ENCODE measurements at regions not wholly inside any gene's neighbourhood (a gene's known extent, or its start where the extent isn't known, plus 50 kb on each side); places are given as distances from the start of the nearest gene placed in this dataset.

DNA sequence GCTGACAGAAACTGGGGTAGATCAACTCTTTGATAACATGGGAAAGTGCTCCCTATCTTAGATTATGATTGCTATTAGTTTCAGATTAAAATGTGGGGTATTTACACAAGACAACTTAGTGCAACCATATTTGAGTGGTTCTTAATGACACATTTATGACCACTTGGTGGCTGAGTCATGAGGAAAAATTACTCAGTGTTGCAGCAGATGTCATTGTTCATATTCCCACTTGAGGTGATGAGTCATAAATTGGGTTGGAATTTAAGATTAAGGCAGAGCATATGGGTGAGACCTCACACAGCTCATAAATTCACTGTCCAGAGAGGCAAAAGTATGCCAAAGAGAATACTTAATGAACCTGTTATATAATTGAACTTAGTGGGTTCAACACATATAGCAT lies 408.3 kb downstream of the DMRT2 start:
- Histone ChIP-seq H3K36me3 (no peaks in the 10 kb centered on the region), H3K27ac (no peak overlapping the region), H3K4me1 (no peaks in the 10 kb centered on the region), H3K27me3 (no peaks in the 10 kb centered on the region), H3K4me3 (no peak overlapping the region), H3K9me3 (no peaks in the 10 kb centered on the region)
- DNase-seq: no peak
- peak in 1 of 4 donors; percentile 41 for TF ChIP-seq EP300 (IDR thresholded peaks at IDR 0.05)
- TF ChIP-seq POLR2AphosphoS5 (IDR thresholded peaks at IDR 0.05): peak in 1 of 2 donors; percentile 47
- TF ChIP-seq, protein P1, sequence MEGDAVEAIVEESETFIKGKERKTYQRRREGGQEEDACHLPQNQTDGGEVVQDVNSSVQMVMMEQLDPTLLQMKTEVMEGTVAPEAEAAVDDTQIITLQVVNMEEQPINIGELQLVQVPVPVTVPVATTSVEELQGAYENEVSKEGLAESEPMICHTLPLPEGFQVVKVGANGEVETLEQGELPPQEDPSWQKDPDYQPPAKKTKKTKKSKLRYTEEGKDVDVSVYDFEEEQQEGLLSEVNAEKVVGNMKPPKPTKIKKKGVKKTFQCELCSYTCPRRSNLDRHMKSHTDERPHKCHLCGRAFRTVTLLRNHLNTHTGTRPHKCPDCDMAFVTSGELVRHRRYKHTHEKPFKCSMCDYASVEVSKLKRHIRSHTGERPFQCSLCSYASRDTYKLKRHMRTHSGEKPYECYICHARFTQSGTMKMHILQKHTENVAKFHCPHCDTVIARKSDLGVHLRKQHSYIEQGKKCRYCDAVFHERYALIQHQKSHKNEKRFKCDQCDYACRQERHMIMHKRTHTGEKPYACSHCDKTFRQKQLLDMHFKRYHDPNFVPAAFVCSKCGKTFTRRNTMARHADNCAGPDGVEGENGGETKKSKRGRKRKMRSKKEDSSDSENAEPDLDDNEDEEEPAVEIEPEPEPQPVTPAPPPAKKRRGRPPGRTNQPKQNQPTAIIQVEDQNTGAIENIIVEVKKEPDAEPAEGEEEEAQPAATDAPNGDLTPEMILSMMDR (IDR thresholded peaks at IDR 0.05): no peak
- no peak for TF ChIP-seq POLR2A (IDR thresholded peaks at IDR 0.05)
- ATAC-seq (ENCODE audit: low FRiP score in 2 of 2): peak; percentile 54 to 58

DNA sequence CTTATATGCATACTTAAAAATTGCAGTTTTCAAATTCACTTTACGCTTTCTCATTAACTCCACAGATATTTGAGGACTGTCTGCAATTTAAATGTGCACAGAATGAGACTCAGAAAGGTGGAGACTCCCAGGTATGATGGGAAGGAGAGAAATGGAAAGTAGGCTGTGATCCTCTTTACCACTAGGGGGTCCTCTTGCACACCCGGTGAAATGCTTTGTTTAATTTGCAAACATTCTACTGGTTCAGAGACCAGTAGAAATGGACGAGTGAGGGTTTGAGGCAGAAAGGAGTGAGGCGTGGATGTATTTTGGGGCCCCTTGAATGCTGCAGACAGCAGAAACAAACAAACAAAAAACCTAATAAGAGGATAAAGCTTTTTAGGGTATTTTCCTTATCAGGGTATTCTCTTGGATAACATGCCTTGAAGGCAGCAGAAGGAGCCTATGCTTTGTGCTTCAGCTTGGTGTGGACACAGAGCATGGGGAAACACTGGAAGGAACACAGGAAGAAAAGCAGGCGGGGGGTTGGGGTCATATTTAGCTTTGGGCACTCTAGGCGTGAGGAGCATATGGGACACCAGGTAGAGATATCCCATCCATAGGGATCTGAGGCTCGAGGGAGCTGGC lies 410.1 kb downstream of the DMRT2 start:
- H3K4me1 ChIP-seq: no peaks in the 10 kb centered on the region
- H3K4me3 ChIP-seq: no peak overlapping the region
- no peak for ATAC-seq (ENCODE audit: low FRiP score in 2 of 2)
- H3K36me3 ChIP-seq: no peaks in the 10 kb centered on the region
- 51 to 52% methylated on average over 7 of the region's 7 CpGs for WGBS, 2 donors
- no peak overlapping the region for H3K27ac ChIP-seq
- no peak for DNase-seq
- no peaks in the 10 kb centered on the region for H3K27me3 ChIP-seq
- no peaks in the 10 kb centered on the region for H3K9me3 ChIP-seq
- TF ChIP-seq POLR2AphosphoS5 (IDR thresholded peaks at IDR 0.05): no peak
- TF ChIP-seq, protein P1 (IDR thresholded peaks at IDR 0.05): peak in 4 of 6 experiments; percentile 34 to 49 (median 40)

DNA sequence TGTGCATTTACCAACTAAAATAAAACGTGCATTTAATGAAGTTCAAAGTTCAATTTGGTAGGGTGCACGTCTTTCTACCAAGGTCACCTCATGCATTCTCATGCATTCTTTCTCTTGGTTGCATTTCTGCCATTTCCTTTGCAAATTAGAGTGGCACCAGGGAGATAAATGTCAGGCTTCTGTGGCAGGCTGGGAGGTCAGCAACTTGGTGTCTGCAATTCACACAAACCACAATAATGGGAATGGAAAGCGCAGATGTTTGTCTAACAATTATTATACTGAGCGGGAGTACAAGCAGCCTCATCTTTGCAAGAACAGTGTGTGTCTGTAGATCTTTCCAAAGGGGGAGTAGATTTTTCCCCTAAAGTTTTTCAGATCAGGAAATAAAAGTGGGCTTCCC lies 411.7 kb downstream of the DMRT2 start:
- DNase-seq (no peak), ATAC-seq (ENCODE audit: low FRiP score in 2 of 2) (no peak)
- Histone ChIP-seq H3K9me3 (no peaks in the 10 kb centered on the region), H3K4me3 (no peak overlapping the region), H3K27ac (no peak overlapping the region), H3K4me1 (no peaks in the 10 kb centered on the region), H3K36me3 (no peaks in the 10 kb centered on the region), H3K27me3 (no peaks in the 10 kb centered on the region)
- WGBS, 2 donors: 74 to 90% methylated on average over 4 of the region's 4 CpGs
- TF ChIP-seq POLR2A (IDR thresholded peaks at IDR 0.05): no peak
- TF ChIP-seq POLR2AphosphoS5 (IDR thresholded peaks at IDR 0.05): no peak
- no peak for TF ChIP-seq EP300 (IDR thresholded peaks at IDR 0.05)
- TF ChIP-seq, protein P1 (IDR thresholded peaks at IDR 0.05): no peak

DNA sequence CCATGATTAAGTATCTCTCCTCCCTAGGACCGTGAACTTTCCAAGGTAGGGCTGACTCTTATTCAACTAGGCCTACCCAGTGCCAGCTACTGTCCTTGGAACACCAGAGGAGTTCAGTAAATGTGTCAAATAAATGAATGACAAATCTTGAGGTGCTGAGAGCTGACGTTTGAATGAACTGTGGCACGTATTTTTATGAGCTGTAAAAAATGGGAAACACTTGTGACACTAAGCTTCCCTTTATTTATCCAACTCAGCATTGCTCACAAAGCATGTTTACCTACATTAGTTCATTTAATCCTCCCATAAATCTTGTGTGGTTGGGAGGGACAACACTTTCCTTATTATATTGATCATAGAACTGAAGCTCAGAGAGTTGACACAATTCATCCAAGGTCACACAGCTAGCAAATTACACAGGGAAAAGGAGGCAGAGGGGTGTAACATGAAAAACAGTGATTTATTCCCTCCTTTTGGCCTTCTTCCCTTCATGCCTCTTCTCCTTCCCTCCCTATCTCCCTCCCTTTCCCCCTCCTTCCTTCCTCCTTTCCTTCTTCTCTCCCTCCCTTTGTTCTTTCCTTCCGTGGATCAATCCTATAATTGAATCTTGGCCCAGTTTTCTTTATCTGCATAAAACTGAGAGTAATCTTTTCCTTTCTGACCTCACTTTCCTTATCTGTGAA lies 412.6 kb downstream of the DMRT2 start:
- H3K27ac ChIP-seq: no peak overlapping the region
- H3K27me3 ChIP-seq: no peaks in the 10 kb centered on the region
- no peak for DNase-seq
- H3K36me3 ChIP-seq: no peaks in the 10 kb centered on the region
- 63% methylated on average over 4 of the region's 4 CpGs for WGBS, 2 donors
- TF ChIP-seq POLR2AphosphoS5 (IDR thresholded peaks at IDR 0.05) (no peak), POLR2A (IDR thresholded peaks at IDR 0.05) (no peak), EP300 (IDR thresholded peaks at IDR 0.05) (no peak)
- TF ChIP-seq, protein P1 (IDR thresholded peaks at IDR 0.05): no peak
- H3K9me3 ChIP-seq: no peaks in the 10 kb centered on the region
- no peak overlapping the region for H3K4me3 ChIP-seq
- no peak for ATAC-seq (ENCODE audit: low FRiP score in 2 of 2)
- no peaks in the 10 kb centered on the region for H3K4me1 ChIP-seq

DNA sequence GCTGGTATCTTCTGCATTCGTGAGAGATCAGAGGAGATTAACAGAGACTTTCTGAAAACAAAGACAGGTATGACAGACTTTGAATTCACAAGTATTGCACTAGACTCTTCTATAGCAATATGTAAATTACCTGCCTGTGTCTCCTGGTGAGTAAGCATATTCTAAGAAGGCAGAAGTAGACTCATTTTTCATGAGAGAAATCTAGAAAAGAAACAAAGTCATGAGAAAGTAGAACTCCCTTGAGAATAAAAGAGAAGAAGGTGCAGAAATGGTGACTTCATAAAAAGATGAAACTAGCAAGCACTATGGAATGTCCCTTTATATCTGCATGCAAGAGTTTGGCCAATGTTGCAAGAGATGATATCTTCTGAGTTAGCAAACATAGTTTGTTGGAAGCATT lies 419.8 kb downstream of the DMRT2 start:
- Histone ChIP-seq H3K27ac (no peak overlapping the region), H3K4me1 (no peaks in the 10 kb centered on the region), H3K9me3 (no peaks in the 10 kb centered on the region), H3K36me3 (no peaks in the 10 kb centered on the region), H3K4me3 (no peak overlapping the region), H3K27me3 (no peaks in the 10 kb centered on the region)
- ATAC-seq (ENCODE audit: low FRiP score in 2 of 2) (no peak), DNase-seq (no peak)
- 52 to 68% methylated on average over 1 of the region's 1 CpG for WGBS, 2 donors
- TF ChIP-seq EP300 (IDR thresholded peaks at IDR 0.05): no peak
- no peak for TF ChIP-seq POLR2AphosphoS5 (IDR thresholded peaks at IDR 0.05)
- TF ChIP-seq POLR2A (IDR thresholded peaks at IDR 0.05): no peak
- TF ChIP-seq, protein P1 (IDR thresholded peaks at IDR 0.05): no peak
